Neural cell (in vitro differentiated cells): ENCODE measurements at regions not wholly inside any gene's neighbourhood (a gene's known extent, or its start where the extent isn't known, plus 50 kb on each side); places are given as distances from the start of the nearest gene placed in this dataset.

ENCODE experiments used
- MXI1 ChIP-seq: fragments of 450-650 bp; conservative IDR thresholded peaks from 2 replicates; pipeline ENCODE4 v1.6.1; 2014; ENCODE audit warnings: antibody characterized with exemption, mild to moderate bottlenecking; ENCODE audit not compliant: poor library complexity, severe bottlenecking
- POLR2AphosphoS5 ChIP-seq: IDR thresholded peaks from 2 replicates; pipeline ENCODE4 v1.6.1; 2012
- SMC3 ChIP-seq: fragments of 450-650 bp; conservative IDR thresholded peaks from 2 replicates; pipeline ENCODE4 v1.6.1; 2014; ENCODE audit warnings: antibody characterized with exemption, mild to moderate bottlenecking, moderate library complexity; ENCODE audit not compliant: poor library complexity
- TAF1 ChIP-seq: IDR thresholded peaks from 2 replicates; pipeline ENCODE4 v1.6.1; 2012; ENCODE audit warnings: low read depth
- TF ChIP-seq, protein P1 (sequence below): fragments of 450-650 bp; IDR thresholded peaks from 2 replicates; pipeline ENCODE4 v1.5.1; 2014; ENCODE audit warnings: antibody characterized with exemption, mild to moderate bottlenecking, moderate library complexity; ENCODE audit not compliant: poor library complexity, severe bottlenecking
- TF ChIP-seq, protein P2 (sequence below): IDR thresholded peaks from 2 replicates; pipeline ENCODE4 v1.6.1; 2012; ENCODE audit warnings: borderline replicate concordance

DNA sequence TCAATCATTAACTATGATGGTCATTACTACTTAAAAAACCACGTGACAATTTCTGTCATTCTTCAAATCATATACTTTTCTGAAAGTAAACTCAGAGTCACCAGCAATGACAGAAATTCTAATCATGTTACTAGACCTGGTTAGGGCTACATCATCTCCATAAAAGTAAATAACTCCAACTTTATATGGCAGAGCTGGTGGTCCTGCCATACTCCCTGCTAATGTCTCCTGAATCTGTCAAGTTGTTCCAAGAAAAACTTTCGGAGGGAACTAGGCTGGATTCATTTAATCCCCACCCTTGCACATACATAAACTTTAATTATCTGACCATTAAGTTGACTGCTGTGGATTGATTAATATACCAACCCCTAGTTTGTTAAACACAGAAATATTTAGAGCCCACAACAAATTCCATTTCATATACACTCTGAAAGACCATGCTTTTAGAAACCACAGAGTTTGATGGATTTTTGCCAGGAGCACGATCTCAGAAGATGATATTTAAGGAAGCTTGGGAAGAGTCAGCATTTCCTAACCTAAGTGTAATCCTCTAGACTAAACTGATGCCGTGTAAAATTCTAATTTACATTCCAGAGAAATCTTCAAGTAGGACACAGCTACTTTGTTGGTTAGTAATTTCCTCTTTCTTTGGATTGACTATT is 577.0 kb downstream of the FAT4 start:
- TF ChIP-seq, protein P1, sequence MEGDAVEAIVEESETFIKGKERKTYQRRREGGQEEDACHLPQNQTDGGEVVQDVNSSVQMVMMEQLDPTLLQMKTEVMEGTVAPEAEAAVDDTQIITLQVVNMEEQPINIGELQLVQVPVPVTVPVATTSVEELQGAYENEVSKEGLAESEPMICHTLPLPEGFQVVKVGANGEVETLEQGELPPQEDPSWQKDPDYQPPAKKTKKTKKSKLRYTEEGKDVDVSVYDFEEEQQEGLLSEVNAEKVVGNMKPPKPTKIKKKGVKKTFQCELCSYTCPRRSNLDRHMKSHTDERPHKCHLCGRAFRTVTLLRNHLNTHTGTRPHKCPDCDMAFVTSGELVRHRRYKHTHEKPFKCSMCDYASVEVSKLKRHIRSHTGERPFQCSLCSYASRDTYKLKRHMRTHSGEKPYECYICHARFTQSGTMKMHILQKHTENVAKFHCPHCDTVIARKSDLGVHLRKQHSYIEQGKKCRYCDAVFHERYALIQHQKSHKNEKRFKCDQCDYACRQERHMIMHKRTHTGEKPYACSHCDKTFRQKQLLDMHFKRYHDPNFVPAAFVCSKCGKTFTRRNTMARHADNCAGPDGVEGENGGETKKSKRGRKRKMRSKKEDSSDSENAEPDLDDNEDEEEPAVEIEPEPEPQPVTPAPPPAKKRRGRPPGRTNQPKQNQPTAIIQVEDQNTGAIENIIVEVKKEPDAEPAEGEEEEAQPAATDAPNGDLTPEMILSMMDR = no peak
- TF ChIP-seq MXI1 (no peak), TAF1 (no peak), POLR2AphosphoS5 (no peak), SMC3 (no peak)
- TF ChIP-seq, protein P2, sequence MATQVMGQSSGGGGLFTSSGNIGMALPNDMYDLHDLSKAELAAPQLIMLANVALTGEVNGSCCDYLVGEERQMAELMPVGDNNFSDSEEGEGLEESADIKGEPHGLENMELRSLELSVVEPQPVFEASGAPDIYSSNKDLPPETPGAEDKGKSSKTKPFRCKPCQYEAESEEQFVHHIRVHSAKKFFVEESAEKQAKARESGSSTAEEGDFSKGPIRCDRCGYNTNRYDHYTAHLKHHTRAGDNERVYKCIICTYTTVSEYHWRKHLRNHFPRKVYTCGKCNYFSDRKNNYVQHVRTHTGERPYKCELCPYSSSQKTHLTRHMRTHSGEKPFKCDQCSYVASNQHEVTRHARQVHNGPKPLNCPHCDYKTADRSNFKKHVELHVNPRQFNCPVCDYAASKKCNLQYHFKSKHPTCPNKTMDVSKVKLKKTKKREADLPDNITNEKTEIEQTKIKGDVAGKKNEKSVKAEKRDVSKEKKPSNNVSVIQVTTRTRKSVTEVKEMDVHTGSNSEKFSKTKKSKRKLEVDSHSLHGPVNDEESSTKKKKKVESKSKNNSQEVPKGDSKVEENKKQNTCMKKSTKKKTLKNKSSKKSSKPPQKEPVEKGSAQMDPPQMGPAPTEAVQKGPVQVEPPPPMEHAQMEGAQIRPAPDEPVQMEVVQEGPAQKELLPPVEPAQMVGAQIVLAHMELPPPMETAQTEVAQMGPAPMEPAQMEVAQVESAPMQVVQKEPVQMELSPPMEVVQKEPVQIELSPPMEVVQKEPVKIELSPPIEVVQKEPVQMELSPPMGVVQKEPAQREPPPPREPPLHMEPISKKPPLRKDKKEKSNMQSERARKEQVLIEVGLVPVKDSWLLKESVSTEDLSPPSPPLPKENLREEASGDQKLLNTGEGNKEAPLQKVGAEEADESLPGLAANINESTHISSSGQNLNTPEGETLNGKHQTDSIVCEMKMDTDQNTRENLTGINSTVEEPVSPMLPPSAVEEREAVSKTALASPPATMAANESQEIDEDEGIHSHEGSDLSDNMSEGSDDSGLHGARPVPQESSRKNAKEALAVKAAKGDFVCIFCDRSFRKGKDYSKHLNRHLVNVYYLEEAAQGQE = no peak
